Cardiac muscle cell (in vitro differentiated cells and primary cell): ENCODE measurements at regions not wholly inside any gene's neighbourhood (a gene's known extent, or its start where the extent isn't known, plus 50 kb on each side); places are given as distances from the start of the nearest gene placed in this dataset.

ENCODE experiments used
- DNase-seq, 2 donors: peaks; one replicate each; pipeline versions ENCODE4 v3.0.0 to v3.0.0-alpha.2; 2010 to 2017; ENCODE audit warnings: low read depth in 1 of 2, low spot score in 1 of 2
- H3K27ac ChIP-seq: fragments of 200-600 bp; sonication (generic); 2 replicates; pipeline ENCODE4 v1.5.1; 2016
- H3K27me3 ChIP-seq: fragments of 200-600 bp; sonication (generic); 2 replicates; pipeline ENCODE4 v1.6.0; 2016; ENCODE audit warnings: control low read depth
- H3K36me3 ChIP-seq: fragments of 200-600 bp; sonication (generic); 2 replicates; pipeline ENCODE4 v1.5.1; 2016; ENCODE audit warnings: control low read depth
- H3K4me1 ChIP-seq: fragments of 200-600 bp; sonication (generic); 2 replicates; pipeline ENCODE4 v1.8.1; 2017; ENCODE audit warnings: low read depth, mild to moderate bottlenecking, mixed run types
- H3K4me3 ChIP-seq: fragments of 200-600 bp; sonication (generic); 2 replicates; pipeline ENCODE4 v1.5.1; 2016; ENCODE audit warnings: mild to moderate bottlenecking
- H3K9me3 ChIP-seq: fragments of 200-600 bp; sonication (generic); 2 replicates; pipeline ENCODE4 v1.5.1; 2017; ENCODE audit warnings: low read depth, mild to moderate bottlenecking, control low read depth
- TF ChIP-seq, protein P1 (sequence below): IDR thresholded peaks from 2 replicates; pipeline ENCODE4 v1.5.1; 2012; ENCODE audit warnings: low read depth, mild to moderate bottlenecking, low read length

DNA sequence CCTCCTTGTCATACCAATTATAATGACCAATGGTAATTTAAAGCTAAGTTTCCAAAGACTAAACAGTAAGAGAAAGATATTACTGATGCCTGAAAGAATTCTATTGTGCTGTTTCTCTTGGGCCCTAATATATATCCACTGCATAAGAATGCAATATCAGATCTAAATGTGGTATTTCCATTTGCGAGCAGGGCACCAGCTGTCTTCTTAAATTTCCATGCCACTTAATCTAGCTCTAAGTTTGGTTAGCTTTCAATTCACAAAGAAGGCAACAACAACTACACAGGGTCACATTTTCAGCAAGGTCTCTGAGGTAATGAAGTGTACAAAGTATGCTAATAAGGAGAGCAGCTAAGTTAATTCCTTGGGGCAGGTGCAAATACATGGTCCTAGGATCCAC, 315.7 kb downstream of the GPR37 start:
- H3K36me3 ChIP-seq: no peaks in the 10 kb centered on the region
- H3K4me3 ChIP-seq: no peak overlapping the region
- no peak overlapping the region for H3K27ac ChIP-seq
- no peaks in the 10 kb centered on the region for H3K4me1 ChIP-seq
- DNase-seq: no peak
- peaks cover 6% of the 10 kb centered on the region for H3K27me3 ChIP-seq
- TF ChIP-seq, protein P1, sequence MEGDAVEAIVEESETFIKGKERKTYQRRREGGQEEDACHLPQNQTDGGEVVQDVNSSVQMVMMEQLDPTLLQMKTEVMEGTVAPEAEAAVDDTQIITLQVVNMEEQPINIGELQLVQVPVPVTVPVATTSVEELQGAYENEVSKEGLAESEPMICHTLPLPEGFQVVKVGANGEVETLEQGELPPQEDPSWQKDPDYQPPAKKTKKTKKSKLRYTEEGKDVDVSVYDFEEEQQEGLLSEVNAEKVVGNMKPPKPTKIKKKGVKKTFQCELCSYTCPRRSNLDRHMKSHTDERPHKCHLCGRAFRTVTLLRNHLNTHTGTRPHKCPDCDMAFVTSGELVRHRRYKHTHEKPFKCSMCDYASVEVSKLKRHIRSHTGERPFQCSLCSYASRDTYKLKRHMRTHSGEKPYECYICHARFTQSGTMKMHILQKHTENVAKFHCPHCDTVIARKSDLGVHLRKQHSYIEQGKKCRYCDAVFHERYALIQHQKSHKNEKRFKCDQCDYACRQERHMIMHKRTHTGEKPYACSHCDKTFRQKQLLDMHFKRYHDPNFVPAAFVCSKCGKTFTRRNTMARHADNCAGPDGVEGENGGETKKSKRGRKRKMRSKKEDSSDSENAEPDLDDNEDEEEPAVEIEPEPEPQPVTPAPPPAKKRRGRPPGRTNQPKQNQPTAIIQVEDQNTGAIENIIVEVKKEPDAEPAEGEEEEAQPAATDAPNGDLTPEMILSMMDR: no peak
- no peaks in the 10 kb centered on the region for H3K9me3 ChIP-seq

DNA sequence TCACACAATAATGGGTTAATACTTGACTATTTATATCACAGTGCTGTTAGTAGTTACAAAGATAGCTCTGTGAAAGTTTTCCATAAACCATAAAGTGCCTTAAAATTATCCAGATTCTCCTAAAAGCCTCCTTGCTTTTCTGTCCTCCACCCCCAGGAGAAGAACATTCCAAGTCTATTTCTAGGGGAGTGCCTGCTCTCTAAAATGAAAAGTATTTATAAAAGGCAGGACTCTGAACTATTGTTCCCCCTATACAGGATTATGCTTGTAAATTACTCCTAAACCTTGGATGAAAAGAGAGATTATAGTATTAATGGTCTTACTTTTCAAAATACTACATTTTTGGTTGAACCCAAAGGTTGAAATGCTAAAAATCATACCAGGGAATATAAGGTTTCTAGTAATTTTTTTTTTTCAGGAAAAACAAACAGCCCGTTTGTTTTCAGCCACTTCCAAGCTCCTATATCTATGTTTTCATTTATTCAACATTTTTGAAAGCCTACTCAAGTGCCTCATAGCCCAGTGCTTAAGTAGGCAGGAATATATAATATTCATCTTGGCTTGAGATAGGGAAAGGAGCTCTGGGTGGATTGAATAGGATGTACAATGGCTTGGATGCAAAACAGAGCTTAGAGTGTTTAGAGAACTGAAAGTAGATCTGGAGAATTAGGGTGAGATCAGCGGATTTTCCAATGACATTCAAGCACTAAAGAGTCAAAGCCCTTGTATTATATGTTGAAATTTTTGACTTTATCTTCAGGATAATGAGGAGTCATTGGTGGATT, 320.7 kb downstream of the GPR37 start:
- Histone ChIP-seq H3K27me3 (peaks cover 3% of the 10 kb centered on the region), H3K36me3 (no peaks in the 10 kb centered on the region), H3K9me3 (no peaks in the 10 kb centered on the region)

DNA sequence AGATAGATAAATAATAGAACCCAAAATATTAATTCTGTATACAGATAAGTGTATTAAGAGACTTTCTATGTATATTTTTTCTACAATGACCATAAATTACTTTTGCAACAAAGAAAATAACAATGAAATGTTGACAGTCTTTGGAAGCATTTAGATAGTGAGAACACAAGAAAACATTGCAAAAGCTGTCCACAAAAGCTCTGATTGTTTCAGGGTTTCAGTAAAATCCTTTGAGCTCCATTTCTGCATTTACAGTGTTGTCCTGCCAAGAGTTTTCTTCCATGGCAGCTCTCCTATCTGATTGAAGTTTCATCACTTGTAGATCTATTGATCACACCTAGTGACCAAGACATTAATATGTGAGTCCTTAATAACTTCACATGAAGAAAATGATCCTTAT, 321.8 kb downstream of the GPR37 start:
- Histone ChIP-seq H3K27ac (no peak overlapping the region), H3K9me3 (no peaks in the 10 kb centered on the region), H3K4me1 (no peaks in the 10 kb centered on the region), H3K27me3 (peaks cover 12% of the 10 kb centered on the region), H3K4me3 (no peak overlapping the region), H3K36me3 (no peaks in the 10 kb centered on the region)
- TF ChIP-seq, protein P1: no peak
- no peak for DNase-seq

More for the DNA sequence above, 320.7 kb downstream of the GPR37 start:
- H3K4me1 ChIP-seq: no peaks in the 10 kb centered on the region
- no peak overlapping the region for H3K27ac ChIP-seq
- H3K4me3 ChIP-seq: no peak overlapping the region
- TF ChIP-seq, protein P1: no peak
- DNase-seq: no peak

DNA sequence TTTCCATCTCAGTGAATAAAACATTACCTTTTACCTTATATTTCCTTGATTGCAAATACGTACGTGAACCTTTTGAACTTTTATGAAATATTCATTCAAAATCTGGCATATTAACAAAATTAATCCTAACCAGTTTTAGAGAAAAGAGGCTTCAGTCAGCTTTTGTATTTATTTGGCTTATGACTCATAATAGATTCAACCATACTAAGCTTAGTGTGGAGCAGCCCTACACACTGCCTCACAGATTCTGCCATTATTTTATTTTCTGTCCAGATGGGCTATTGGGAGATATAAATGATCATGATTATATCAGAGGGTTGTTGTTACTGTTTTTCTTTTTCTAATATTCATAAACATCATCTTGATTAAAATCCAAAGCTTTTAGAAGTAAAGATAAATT, 325.5 kb downstream of the GPR37 start:
- no peaks in the 10 kb centered on the region for H3K9me3 ChIP-seq
- no peak overlapping the region for H3K4me3 ChIP-seq
- no peak for DNase-seq
- H3K27ac ChIP-seq: no peak overlapping the region
- H3K4me1 ChIP-seq: no peaks in the 10 kb centered on the region
- H3K36me3 ChIP-seq: no peaks in the 10 kb centered on the region
- peaks cover 28% of the 10 kb centered on the region for H3K27me3 ChIP-seq
- TF ChIP-seq, protein P1: no peak

DNA sequence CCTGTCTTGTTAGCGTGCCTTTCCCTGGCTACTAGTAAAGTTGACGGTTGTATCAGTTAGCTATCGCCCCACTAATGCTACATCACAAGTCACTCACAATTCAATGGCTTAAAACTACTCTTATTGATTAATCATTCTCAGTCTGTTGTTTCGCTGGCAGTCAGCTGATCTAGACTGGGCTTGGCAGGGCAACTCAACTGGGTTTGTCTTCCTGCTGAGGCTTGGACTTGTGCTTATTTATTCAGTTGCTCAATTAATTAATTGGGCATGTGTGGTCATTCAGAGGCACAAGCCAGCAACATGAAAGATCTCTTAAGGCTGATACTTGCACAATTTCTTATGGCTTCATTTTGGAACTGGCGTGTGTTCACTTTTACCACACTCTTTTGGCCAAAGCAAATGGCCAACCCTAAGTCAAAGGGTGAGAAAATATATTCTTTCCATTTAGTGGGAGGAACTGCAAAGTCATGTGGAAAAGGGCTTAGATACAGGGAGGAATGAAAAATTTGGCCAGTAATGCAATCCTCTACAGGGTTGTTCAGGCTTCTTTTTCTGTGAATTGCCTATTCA, 333.5 kb downstream of the GPR37 start:
- Histone ChIP-seq H3K27ac (no peak overlapping the region), H3K27me3 (peaks cover 13% of the 10 kb centered on the region), H3K9me3 (no peaks in the 10 kb centered on the region), H3K4me3 (no peak overlapping the region), H3K36me3 (no peaks in the 10 kb centered on the region), H3K4me1 (no peaks in the 10 kb centered on the region)
- TF ChIP-seq, protein P1: no peak
- DNase-seq: no peak
